HG02852 (cell line): ENCODE measurements at regions not wholly inside any gene's neighbourhood (a gene's known extent, or its start where the extent isn't known, plus 50 kb on each side); places are given as distances from the start of the nearest gene placed in this dataset.

ENCODE experiments used
- ATAC-seq: cut with Tn5 transposase; IDR thresholded peaks from one replicate; pipeline ENCODE4 v1.9.1; 2021; ENCODE audit warnings: mild to moderate bottlenecking, moderate library complexity; ENCODE audit not compliant: unreplicated experiment

- no peak for ATAC-seq
These were observed 329.1 kb upstream of the NFIA start for GRCh38 chr1:60753036-60753900.

- ATAC-seq = no peak
These were observed 331.1 kb upstream of the NFIA start for GRCh38 chr1:60751306-60751705.

GRCh38 chr1:60747353-60747752, 335.0 kb upstream of the NFIA start:
- ATAC-seq = no peak

GRCh38 chr1:60746278-60746791, 336.0 kb upstream of the NFIA start:
- ATAC-seq = no peak

- no peak for ATAC-seq
These were observed 336.9 kb upstream of the NFIA start for GRCh38 chr1:60745484-60745883.

GRCh38 chr1:60742339-60742738, 340.0 kb upstream of the NFIA start:
- no peak for ATAC-seq

- no peak for ATAC-seq
These were observed 342.2 kb upstream of the NFIA start for GRCh38 chr1:60740154-60740553.

GRCh38 chr1:60739729-60740128, 342.6 kb upstream of the NFIA start:
- ATAC-seq = no peak

- ATAC-seq = no peak
These were observed 349.4 kb upstream of the NFIA start for GRCh38 chr1:60732977-60733401.

- ATAC-seq = no peak
These were observed 351.0 kb upstream of the NFIA start for GRCh38 chr1:60731321-60731720.

GRCh38 chr1:60727552-60727951, 354.8 kb upstream of the NFIA start:
- ATAC-seq = no peak

- ATAC-seq = no peak
These were observed 365.9 kb upstream of the NFIA start for GRCh38 chr1:60716472-60716871.

- ATAC-seq = no peak
These were observed 366.4 kb upstream of the NFIA start for GRCh38 chr1:60715970-60716369.

- no peak for ATAC-seq
These were observed 372.9 kb upstream of the NFIA start for GRCh38 chr1:60709426-60709825.

GRCh38 chr1:60705026-60705425, 377.3 kb upstream of the NFIA start:
- ATAC-seq = no peak

GRCh38 chr1:60703155-60703554, 379.2 kb upstream of the NFIA start:
- no peak for ATAC-seq

GRCh38 chr1:60699325-60699724, 383.0 kb upstream of the NFIA start:
- no peak for ATAC-seq

GRCh38 chr1:60697204-60697994, 385.0 kb upstream of the NFIA start:
- no peak for ATAC-seq

- ATAC-seq = no peak
These were observed 385.8 kb upstream of the NFIA start for GRCh38 chr1:60696512-60696911.

- ATAC-seq = no peak
These were observed 386.6 kb upstream of the NFIA start for GRCh38 chr1:60695716-60696171.

- ATAC-seq = no peak
These were observed 387.4 kb upstream of the NFIA start for GRCh38 chr1:60694980-60695379.

- ATAC-seq = no peak
These were observed 390.3 kb upstream of the NFIA start for GRCh38 chr1:60692031-60692430.
